ENCODE measurements at regions not wholly inside any gene's neighbourhood (a gene's known extent, or its start where the extent isn't known, plus 50 kb on each side); places are given as distances from the start of the nearest gene placed in this dataset.
"Not testable (repeated sequence)": the region's sequence is repeated elsewhere in the genome, so short reads cannot be mapped to it uniquely, and the experiment has no call there.

GRCh38 chr1:232715154-232715553 is 85.2 kb upstream of the SIPA1L2 start:
- no peak for DNase-seq (ENCODE audit: low spot score)

GRCh38 chr1:232717911-232718310 is 87.3 kb upstream of the MAP10 start:
- not testable (repeated sequence) for DNase-seq (ENCODE audit: low spot score)

GRCh38 chr1:232718928-232719927 is 86.0 kb upstream of the MAP10 start:
- DNase-seq (ENCODE audit: low spot score): no peak

- DNase-seq (ENCODE audit: low spot score): no peak
These were observed 82.6 kb upstream of the MAP10 start for GRCh38 chr1:232722626-232723025.

GRCh38 chr1:232725305-232726047 is 79.7 kb upstream of the MAP10 start:
- DNase-seq (ENCODE audit: low spot score): no peak

- no peak for DNase-seq (ENCODE audit: low spot score)
These were observed 79.0 kb upstream of the MAP10 start for GRCh38 chr1:232726048-232726779.

GRCh38 chr1:232728507-232729263 is 76.5 kb upstream of the MAP10 start:
- DNase-seq (ENCODE audit: low spot score): no peak

GRCh38 chr1:232732344-232732910 is 72.8 kb upstream of the MAP10 start:
- DNase-seq (ENCODE audit: low spot score): no peak

GRCh38 chr1:232737917-232738316 is 67.3 kb upstream of the MAP10 start:
- peak; percentile 17 for DNase-seq (ENCODE audit: low spot score)

- DNase-seq (ENCODE audit: low spot score): no peak
These were observed 61.2 kb upstream of the MAP10 start for GRCh38 chr1:232743999-232744398.

GRCh38 chr1:232744847-232745246 is 60.4 kb upstream of the MAP10 start:
- DNase-seq (ENCODE audit: low spot score): no peak

- not testable (repeated sequence) for DNase-seq (ENCODE audit: low spot score)
These were observed 59.5 kb upstream of the MAP10 start for GRCh38 chr1:232745698-232746097.

- DNase-seq (ENCODE audit: low spot score): no peak
These were observed 56.3 kb upstream of the MAP10 start for GRCh38 chr1:232748910-232749368.

GRCh38 chr1:232751393-232752140 is 53.6 kb upstream of the MAP10 start:
- DNase-seq (ENCODE audit: low spot score): no peak

GRCh38 chr1:232752365-232752764 is 52.9 kb upstream of the MAP10 start:
- DNase-seq (ENCODE audit: low spot score): no peak

GRCh38 chr1:232754930-232755329 is 50.3 kb upstream of the MAP10 start:
- DNase-seq (ENCODE audit: low spot score): no peak
